ENCODE measurements at regions not wholly inside any gene's neighbourhood (a gene's known extent, or its start where the extent isn't known, plus 50 kb on each side); places are given as distances from the start of the nearest gene placed in this dataset.
A peak's percentile ranks its signal among the peaks of the same experiment; 100 is the strongest.

GRCh38 chr15:31606931-31607497 lies 280.4 kb downstream of the KLF13 start:
- no peak overlapping the region for H3K9ac ChIP-seq (ENCODE audit: insufficient read depth in 1 of 2, low read length in 2 of 2)
- ATAC-seq (ENCODE audit: insufficient read depth, low FRiP score) (no peak), DNase-seq (peak in 2 of 3 donors; percentile 22 to 32)
- 68 to 79% methylated on average over 1 of the region's 1 CpG for whole genome bisulfite sequencing, 2 donors
- no peaks in the 10 kb centered on the region for H3K36me3 ChIP-seq (ENCODE audit: control insufficient read depth in 4 of 4, insufficient read depth in 4 of 4, low read length in 4 of 4)
- H3K27ac ChIP-seq (ENCODE audit: low read depth in 1 of 2, low read length in 1 of 2): no peak overlapping the region
- TF ChIP-seq CTCF (IDR thresholded peaks at IDR 0.05; ENCODE audit: control extremely low read depth, extremely low read depth): no peak
- H3K27me3 ChIP-seq (ENCODE audit: control insufficient read depth in 3 of 3, insufficient read depth in 3 of 3, low read length in 2 of 3): no peaks in the 10 kb centered on the region
- peaks cover 0 to 2% (median 0%) of the 10 kb centered on the region in 5 donors for H3K4me1 ChIP-seq (ENCODE audit: control insufficient read depth in 5 of 5, insufficient read depth in 5 of 5, low read length in 5 of 5)
- peaks cover 0 to 2% (median 0%) of the 10 kb centered on the region in 4 donors for H3K9me3 ChIP-seq (ENCODE audit: control insufficient read depth in 4 of 4, insufficient read depth in 3 of 4, low read length in 3 of 4)
- H3K4me3 ChIP-seq: no peak overlapping the region

- TF ChIP-seq CTCF (IDR thresholded peaks at IDR 0.05; ENCODE audit: control extremely low read depth, extremely low read depth): no peak
- Histone ChIP-seq H3K9ac (ENCODE audit: insufficient read depth in 1 of 2, low read length in 2 of 2) (no peak overlapping the region), H3K27ac (ENCODE audit: low read depth in 1 of 2, low read length in 1 of 2) (no peak overlapping the region), H3K36me3 (ENCODE audit: control insufficient read depth in 4 of 4, insufficient read depth in 4 of 4, low read length in 4 of 4) (no peaks in the 10 kb centered on the region), H3K4me1 (ENCODE audit: control insufficient read depth in 5 of 5, insufficient read depth in 5 of 5, low read length in 5 of 5) (peaks cover 0 to 2% (median 0%) of the 10 kb centered on the region in 5 donors), H3K27me3 (ENCODE audit: control insufficient read depth in 3 of 3, insufficient read depth in 3 of 3, low read length in 2 of 3) (no peaks in the 10 kb centered on the region), H3K4me3 (no peak overlapping the region), H3K9me3 (ENCODE audit: control insufficient read depth in 4 of 4, insufficient read depth in 3 of 4, low read length in 3 of 4) (peaks cover 0 to 2% (median 0%) of the 10 kb centered on the region in 4 donors)
- WGBS, 2 donors: 88 to 96% methylated on average over 3 of the region's 3 CpGs
- ATAC-seq (ENCODE audit: insufficient read depth, low FRiP score) (no peak), DNase-seq (no peak)
These were observed 281.0 kb downstream of the KLF13 start for GRCh38 chr15:31607656-31608055.

GRCh38 chr15:31609258-31609681 lies 282.6 kb downstream of the KLF13 start:
- Histone ChIP-seq H3K4me1 (ENCODE audit: control insufficient read depth in 5 of 5, insufficient read depth in 5 of 5, low read length in 5 of 5) (peaks cover 0 to 2% (median 0%) of the 10 kb centered on the region in 5 donors), H3K27ac (ENCODE audit: low read depth in 1 of 2, low read length in 1 of 2) (no peak overlapping the region), H3K9ac (ENCODE audit: insufficient read depth in 1 of 2, low read length in 2 of 2) (no peak overlapping the region), H3K36me3 (ENCODE audit: control insufficient read depth in 4 of 4, insufficient read depth in 4 of 4, low read length in 4 of 4) (no peaks in the 10 kb centered on the region), H3K27me3 (ENCODE audit: control insufficient read depth in 3 of 3, insufficient read depth in 3 of 3, low read length in 2 of 3) (no peaks in the 10 kb centered on the region), H3K9me3 (ENCODE audit: control insufficient read depth in 4 of 4, insufficient read depth in 3 of 4, low read length in 3 of 4) (peaks cover 0 to 2% (median 0%) of the 10 kb centered on the region in 4 donors), H3K4me3 (no peak overlapping the region)
- DNase-seq: no peak
- no peak for ATAC-seq (ENCODE audit: insufficient read depth, low FRiP score)
- 43 to 69% methylated on average over 6 of the region's 6 CpGs for WGBS, 2 donors
- no peak for TF ChIP-seq CTCF (IDR thresholded peaks at IDR 0.05; ENCODE audit: control extremely low read depth, extremely low read depth)

- ATAC-seq (ENCODE audit: insufficient read depth, low FRiP score): no peak
- no peak overlapping the region for H3K27ac ChIP-seq (ENCODE audit: low read depth in 1 of 2, low read length in 1 of 2)
- H3K36me3 ChIP-seq (ENCODE audit: control insufficient read depth in 4 of 4, insufficient read depth in 4 of 4, low read length in 4 of 4): no peaks in the 10 kb centered on the region
- WGBS, 2 donors: 45 to 79% methylated on average over 2 of the region's 2 CpGs
- H3K27me3 ChIP-seq (ENCODE audit: control insufficient read depth in 3 of 3, insufficient read depth in 3 of 3, low read length in 2 of 3): no peaks in the 10 kb centered on the region
- peaks cover 0 to 2% (median 0%) of the 10 kb centered on the region in 5 donors for H3K4me1 ChIP-seq (ENCODE audit: control insufficient read depth in 5 of 5, insufficient read depth in 5 of 5, low read length in 5 of 5)
- no peak overlapping the region for H3K9ac ChIP-seq (ENCODE audit: insufficient read depth in 1 of 2, low read length in 2 of 2)
- no peak for TF ChIP-seq CTCF (IDR thresholded peaks at IDR 0.05; ENCODE audit: control extremely low read depth, extremely low read depth)
- peaks cover 0 to 2% (median 0%) of the 10 kb centered on the region in 4 donors for H3K9me3 ChIP-seq (ENCODE audit: control insufficient read depth in 4 of 4, insufficient read depth in 3 of 4, low read length in 3 of 4)
- DNase-seq: no peak
- H3K4me3 ChIP-seq: no peak overlapping the region
These were observed 283.3 kb downstream of the KLF13 start for GRCh38 chr15:31609906-31610305.

Measured in lung (tissue), 11 donors.